CD4-positive, alpha-beta T cell treated with Interferon gamma for 1 hour (primary cell): ENCODE measurements at regions not wholly inside any gene's neighbourhood (a gene's known extent, or its start where the extent isn't known, plus 50 kb on each side); places are given as distances from the start of the nearest gene placed in this dataset.
A peak's percentile ranks its signal among the peaks of the same experiment; 100 is the strongest.

Experiments used
- DNase-seq: peaks from one replicate; pipeline ENCODE4 v3.0.0-alpha.2; 2020

- DNase-seq, result no peak
Measured at GRCh38 chr7:155203059-155203881, 94.4 kb upstream of the INSIG1 start.

GRCh38 chr7:155203882-155204691 is 93.6 kb upstream of the INSIG1 start:
- DNase-seq, result no peak

- no peak for DNase-seq
Measured at GRCh38 chr7:155204744-155205367, 92.8 kb upstream of the INSIG1 start.

- peak; percentile 90 for DNase-seq
Measured at GRCh38 chr7:155205368-155206317, 92.0 kb upstream of the INSIG1 start.

- peak; percentile 87 for DNase-seq
Measured at GRCh38 chr7:155206318-155207020, 91.2 kb upstream of the INSIG1 start.

GRCh38 chr7:155207326-155208002 is 90.2 kb upstream of the INSIG1 start:
- DNase-seq, result no peak

- no peak for DNase-seq
Measured at GRCh38 chr7:155208681-155209477, 88.8 kb upstream of the INSIG1 start.

- DNase-seq, result no peak
Measured at GRCh38 chr7:155209478-155210319, 88.0 kb upstream of the INSIG1 start.

GRCh38 chr7:155210356-155210755 is 87.3 kb upstream of the INSIG1 start:
- no peak for DNase-seq

GRCh38 chr7:155211173-155211572 is 86.5 kb upstream of the INSIG1 start:
- no peak for DNase-seq

- no peak for DNase-seq
Measured at GRCh38 chr7:155211761-155212160, 85.9 kb upstream of the INSIG1 start.

GRCh38 chr7:155212301-155213015 is 85.2 kb upstream of the INSIG1 start:
- no peak for DNase-seq

- no peak for DNase-seq
Measured at GRCh38 chr7:155213385-155213784, 84.3 kb upstream of the INSIG1 start.

GRCh38 chr7:155213955-155214740 is 83.5 kb upstream of the INSIG1 start:
- no peak for DNase-seq

GRCh38 chr7:155215576-155216325 is 81.9 kb upstream of the INSIG1 start:
- no peak for DNase-seq

GRCh38 chr7:155216475-155217272 is 81.0 kb upstream of the INSIG1 start:
- no peak for DNase-seq
